GM12865 (cell line): ENCODE measurements at regions not wholly inside any gene's neighbourhood (a gene's known extent, or its start where the extent isn't known, plus 50 kb on each side); places are given as distances from the start of the nearest gene placed in this dataset.

Experiments used
- DNase-seq: peaks from one replicate; pipeline ENCODE4 v3.0.0; 2010; ENCODE audit warnings: low read depth
- H3K4me3 ChIP-seq: 2 replicates; pipeline ENCODE4 v1.5.1; 2011; ENCODE audit warnings: mild to moderate bottlenecking, low read depth, low read length, control low read depth
- TF ChIP-seq, protein P1 (sequence below): IDR thresholded peaks from 2 replicates; pipeline ENCODE4 v1.5.1; 2011; ENCODE audit warnings: low read length, control low read depth, low read depth, inconsistent platforms; ENCODE audit not compliant: insufficient read depth; ENCODE audit errors: missing control alignments

DNA sequence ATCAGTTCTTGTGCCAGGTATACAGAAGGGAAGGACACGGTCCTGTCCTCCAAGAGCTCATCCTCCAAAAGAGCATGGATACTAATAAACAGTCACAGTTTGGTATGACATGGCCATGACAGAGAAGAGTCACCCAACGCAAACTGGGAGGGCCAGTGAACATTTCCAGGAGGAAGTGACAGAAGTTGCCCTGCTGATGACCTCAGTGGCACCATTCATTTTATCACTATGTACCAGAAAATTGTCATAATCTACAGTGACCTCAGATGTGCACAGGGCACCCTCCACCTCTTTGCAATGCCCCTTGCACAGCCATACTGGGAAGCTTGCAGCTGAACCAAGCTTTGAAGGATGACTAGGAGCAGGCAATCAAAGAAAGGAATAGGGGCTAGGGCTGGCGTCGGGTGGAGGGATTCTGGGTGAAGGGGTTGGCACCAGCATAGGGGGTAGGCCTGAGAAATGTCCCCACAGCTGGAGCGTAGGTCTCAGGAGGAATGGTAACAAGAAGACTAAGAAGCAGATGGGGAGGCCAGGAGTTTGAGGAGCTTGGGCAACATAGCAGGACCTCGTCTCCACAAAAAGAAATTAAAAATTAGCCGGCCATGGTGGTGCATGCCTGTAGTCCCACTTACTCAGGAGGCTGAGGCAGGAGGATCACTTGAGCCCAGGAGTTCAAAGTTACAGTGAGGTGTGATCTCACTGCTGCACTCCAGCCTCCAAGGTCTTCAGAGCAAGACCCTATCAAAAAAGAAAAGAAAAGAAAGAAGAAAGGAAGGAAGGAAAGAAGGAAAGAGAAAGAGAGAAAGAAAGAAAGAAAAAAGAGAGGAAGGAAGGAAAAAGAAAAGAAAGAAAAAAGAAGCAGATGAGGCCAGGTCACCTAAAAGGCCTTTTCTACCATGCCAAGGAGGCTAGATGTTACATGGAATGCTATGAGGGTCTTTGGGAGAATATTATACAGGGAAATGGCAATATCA is 65.3 kb upstream of the SNX9 start:
- TF ChIP-seq, protein P1, sequence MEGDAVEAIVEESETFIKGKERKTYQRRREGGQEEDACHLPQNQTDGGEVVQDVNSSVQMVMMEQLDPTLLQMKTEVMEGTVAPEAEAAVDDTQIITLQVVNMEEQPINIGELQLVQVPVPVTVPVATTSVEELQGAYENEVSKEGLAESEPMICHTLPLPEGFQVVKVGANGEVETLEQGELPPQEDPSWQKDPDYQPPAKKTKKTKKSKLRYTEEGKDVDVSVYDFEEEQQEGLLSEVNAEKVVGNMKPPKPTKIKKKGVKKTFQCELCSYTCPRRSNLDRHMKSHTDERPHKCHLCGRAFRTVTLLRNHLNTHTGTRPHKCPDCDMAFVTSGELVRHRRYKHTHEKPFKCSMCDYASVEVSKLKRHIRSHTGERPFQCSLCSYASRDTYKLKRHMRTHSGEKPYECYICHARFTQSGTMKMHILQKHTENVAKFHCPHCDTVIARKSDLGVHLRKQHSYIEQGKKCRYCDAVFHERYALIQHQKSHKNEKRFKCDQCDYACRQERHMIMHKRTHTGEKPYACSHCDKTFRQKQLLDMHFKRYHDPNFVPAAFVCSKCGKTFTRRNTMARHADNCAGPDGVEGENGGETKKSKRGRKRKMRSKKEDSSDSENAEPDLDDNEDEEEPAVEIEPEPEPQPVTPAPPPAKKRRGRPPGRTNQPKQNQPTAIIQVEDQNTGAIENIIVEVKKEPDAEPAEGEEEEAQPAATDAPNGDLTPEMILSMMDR = no peak
- DNase-seq = no peak
- no peak overlapping the region for H3K4me3 ChIP-seq

DNA sequence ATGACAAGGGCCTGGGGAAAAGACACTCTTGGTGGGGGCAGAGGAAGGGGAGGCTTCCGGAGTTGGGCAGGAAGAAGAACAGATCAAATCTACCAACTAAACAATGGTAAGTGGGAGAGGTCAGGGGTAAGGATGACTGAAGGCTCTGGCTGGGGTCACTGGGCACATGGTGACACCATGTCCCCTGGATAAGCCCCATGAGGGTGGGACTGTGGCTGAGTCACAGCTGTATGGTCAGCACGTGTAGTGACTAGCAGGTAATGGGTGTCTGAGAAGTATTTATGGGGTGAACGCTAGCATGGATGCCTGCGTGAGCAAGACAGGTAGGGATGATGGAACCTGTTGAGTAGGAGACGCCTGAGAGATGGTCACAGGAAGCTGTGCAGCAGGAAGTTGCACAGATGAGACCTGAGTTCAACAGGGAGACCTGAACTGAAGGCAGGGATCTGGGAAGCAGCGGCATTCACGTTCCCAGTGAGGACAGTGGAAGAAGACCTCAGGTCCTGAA is 64.5 kb upstream of the SNX9 start:
- TF ChIP-seq, protein P1 = no peak
- DNase-seq = no peak
- H3K4me3 ChIP-seq = no peak overlapping the region

DNA sequence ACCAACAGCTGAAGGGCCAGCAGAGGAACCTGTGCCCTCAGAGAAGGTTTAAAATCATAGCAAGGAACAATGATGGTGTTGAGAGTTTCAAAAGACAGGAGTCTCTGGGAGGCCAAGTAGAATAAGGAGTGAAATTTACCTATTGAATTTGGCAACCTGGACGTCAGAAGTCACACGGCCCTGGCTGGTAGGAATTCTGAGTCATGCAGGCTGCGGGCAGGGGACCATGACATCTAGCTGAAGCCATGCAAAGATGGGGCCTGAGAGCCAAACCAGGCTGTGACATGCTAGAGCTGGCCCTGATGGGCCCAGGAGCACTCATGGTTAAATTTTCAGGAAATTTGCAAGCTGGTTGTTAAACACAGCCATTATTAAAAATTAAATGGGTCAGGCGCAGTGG is 64.0 kb upstream of the SNX9 start:
- TF ChIP-seq, protein P1 = no peak
- DNase-seq = no peak
- H3K4me3 ChIP-seq = no peak overlapping the region

DNA sequence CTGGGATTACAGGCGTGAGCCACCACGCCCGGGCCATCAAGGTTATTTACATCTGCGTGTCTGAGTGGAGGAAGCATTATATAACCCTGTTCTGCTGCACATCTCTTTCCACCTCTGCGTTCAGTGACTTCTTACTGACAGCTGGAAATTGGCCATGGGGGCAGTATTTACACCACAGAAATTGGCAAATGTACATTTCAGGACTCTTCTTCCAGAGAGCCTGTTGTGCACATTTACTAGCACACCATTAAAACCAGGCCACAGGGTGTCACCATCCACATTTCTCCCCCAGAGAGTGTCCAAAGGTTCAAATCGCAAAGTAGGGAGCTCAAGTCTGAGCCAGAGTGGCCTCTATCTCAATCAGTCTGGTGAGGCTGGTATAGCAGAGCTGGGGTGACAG is 62.9 kb upstream of the SNX9 start:
- no peak for DNase-seq
- TF ChIP-seq, protein P1 = no peak
- H3K4me3 ChIP-seq = no peak overlapping the region

DNA sequence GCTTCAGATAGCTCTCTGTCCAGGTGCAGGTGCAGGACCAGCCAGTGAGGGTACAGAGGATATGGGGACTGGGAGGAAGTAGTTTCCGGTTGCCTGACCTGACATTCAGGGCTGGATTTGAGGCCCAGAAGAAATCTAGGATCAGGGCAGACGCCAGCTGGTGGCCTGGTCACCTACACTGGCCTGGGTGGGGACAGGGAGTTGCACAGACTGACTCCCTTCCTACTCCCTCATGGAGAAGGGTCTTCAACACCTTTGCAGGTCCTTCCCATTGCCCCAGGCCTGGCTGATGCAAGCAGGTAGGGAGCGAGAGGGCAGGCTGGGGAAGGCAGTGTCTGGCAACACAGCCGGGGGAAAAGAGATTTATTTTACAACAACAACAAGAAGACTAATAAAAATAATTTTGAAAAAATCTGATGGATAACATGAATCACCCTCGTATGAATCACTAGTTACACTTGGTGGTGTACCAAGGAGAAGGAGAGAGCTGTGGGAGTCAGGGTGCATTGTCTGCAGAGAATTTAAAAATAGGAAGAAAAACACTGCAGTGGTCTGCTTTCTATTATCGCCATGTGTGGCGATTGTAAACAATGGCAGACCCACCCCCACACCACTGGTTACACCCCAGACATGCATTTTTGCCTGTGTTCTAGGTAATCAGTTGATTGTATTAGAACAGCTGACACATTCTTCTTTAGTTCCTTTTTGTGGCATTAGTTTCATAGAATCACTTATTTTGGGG is 62.3 kb upstream of the SNX9 start:
- no peak overlapping the region for H3K4me3 ChIP-seq
- TF ChIP-seq, protein P1 = no peak
- no peak for DNase-seq

DNA sequence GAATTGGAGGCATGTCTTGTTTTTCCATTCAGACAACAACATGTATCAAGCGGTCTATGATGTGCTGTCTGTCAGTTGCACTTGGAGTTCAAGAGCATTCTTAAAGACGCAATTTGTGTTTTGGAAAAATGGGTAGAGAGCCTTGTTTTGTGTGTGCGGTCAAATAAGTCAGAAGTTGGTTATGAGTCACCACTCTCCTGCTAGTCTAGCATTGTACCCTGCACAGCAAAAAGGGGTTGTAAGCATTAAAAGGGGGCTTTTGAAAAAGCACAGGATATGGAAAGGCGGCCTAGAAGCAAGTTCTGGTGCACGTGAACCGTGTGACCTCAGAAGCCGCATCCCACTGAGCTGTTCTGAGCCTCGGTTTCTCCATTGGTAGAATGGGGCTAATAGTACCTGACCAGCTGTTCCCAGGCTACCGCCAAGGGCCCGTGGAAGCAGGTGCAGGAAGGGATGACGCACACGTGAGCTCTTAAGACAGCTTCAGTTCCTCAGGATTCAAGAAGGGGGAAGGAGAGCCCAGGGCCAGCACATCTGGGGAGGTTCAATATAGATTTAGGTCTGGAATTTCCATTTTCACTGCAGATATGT is 61.6 kb upstream of the SNX9 start:
- no peak overlapping the region for H3K4me3 ChIP-seq
- TF ChIP-seq, protein P1 = no peak

More for the DNA sequence above, 61.6 kb upstream of the SNX9 start:
- peak; percentile 79 for DNase-seq
